Activated CD4-positive, CD25-positive, alpha-beta regulatory T cell treated with anti-CD3 and anti-CD28 coated beads, Interleukin-2, amount 50 U/mL, for 24 hours (primary cell): ENCODE measurements at regions not wholly inside any gene's neighbourhood (a gene's known extent, or its start where the extent isn't known, plus 50 kb on each side); places are given as distances from the start of the nearest gene placed in this dataset.
"Not testable (repeated sequence)": the region's sequence is repeated elsewhere in the genome, so short reads cannot be mapped to it uniquely, and the experiment has no call there.

Source experiments
- ATAC-seq, 2 donors: fragments of 150-1000 bp; cut with Tn5 transposase; one replicate each; pipeline ENCODE4 v1.10.0; 2021; ENCODE audit warnings: mild to moderate bottlenecking in 1 of 2, moderate library complexity in 1 of 2

GRCh38 chr12:73221398-73221797, 949.2 kb downstream of the TRHDE start:
- no peak for ATAC-seq

GRCh38 chr12:73221836-73222235, 949.7 kb downstream of the TRHDE start:
- ATAC-seq, result no peak

DNA sequence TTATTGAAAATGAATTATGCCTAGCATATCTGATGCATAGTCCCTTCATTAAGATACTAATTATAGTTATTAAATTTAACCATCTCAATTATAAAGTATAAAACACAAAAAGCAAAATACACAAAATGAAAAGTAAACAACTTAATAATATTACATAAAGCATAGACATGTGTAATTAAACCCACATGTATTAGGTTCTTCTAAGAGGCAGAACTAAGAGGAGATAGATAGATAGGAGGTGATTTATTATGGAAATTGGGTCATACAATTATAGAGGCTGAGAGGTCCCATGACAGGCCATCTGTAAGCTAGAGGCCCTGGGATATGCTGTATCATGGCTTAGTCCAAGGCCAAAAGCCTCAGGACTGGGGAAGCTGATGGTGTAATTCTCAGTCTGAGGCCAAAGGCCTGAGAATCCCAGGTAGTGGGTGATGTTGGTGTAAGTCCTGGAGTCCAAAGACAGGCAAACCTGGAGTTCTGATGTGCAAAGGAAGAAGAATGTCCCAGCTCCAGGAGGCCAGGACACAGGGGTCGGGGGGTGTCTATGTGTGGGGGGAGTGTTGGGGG, 953.3 kb downstream of the TRHDE start:
- ATAC-seq, result no peak

DNA sequence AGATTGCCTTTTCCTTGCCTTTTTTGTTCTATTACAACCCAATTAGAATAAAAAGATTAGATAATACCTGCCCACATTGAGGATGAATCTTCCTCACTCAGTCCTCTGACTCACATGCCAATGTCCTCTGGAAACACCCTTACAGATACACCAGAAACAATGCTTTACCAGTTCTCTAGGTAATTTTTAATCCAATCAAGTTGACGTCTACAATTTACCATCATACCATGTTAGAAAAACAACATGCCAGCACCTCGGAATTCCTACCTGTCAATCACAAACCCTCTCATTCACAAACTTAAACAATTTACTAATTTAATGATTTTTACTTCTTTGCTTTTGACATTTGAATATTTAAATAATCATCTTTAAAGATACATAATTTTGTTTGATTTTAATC, 953.8 kb downstream of the TRHDE start:
- no peak for ATAC-seq

DNA sequence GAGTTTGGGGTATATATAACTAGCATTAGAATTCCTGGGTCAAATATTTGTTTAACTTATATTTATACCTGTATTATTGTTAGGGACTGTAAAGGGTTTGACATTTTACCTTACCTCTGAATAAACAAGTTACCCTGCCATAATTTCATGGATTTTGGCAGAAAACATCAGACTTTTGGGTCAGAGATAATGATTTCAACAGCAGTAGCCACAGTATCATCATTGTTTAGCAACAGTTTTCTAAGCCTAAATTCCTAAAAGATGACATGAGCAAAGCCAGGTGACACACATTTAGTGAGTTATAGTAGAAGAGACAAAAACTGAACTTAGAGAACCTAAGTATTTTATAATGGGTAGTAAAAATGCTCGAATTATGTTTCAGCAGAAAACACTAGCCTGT, 954.4 kb downstream of the TRHDE start:
- ATAC-seq, result no peak

- ATAC-seq, result not testable (repeated sequence)
These were observed 956.7 kb downstream of the TRHDE start for GRCh38 chr12:73228828-73229227.

DNA sequence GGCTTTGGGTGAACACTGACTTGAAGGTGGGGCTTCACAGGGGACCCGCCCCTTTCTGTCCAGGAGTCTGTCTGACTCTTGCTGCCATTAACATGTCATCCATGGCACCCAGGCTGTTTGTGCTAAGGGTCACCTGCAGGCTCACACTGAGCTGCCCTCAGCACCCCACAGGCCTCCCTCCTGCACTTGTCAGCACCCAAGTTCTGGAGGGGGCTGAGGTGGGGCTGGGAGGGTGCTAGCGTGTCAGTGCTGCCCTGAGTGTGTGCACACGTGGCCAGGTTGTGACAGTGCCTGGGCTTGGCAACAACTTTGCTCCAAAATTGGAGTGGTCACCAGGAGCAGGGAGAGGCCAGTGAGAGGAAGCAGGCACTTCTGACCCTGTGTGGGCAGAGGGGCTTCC, 963.2 kb downstream of the TRHDE start:
- ATAC-seq, result no peak

DNA sequence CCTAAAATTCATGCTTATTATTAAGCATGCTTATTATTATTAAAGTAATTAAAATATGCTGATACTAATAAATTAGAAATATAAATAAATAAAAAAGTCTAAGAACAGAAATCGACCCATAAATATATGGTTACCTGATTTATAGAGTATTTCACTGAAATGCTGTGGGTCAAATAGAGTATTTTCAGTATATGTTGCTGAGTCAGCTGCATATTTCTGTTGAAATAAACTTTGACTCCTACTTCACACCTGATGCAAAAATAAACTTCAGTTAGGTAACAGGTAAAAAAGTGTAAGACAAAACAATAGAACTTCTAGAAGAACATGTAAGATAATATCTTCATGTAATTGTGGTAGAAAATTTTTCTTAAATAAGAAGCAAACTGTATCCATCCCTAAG, 967.9 kb downstream of the TRHDE start:
- no peak for ATAC-seq

DNA sequence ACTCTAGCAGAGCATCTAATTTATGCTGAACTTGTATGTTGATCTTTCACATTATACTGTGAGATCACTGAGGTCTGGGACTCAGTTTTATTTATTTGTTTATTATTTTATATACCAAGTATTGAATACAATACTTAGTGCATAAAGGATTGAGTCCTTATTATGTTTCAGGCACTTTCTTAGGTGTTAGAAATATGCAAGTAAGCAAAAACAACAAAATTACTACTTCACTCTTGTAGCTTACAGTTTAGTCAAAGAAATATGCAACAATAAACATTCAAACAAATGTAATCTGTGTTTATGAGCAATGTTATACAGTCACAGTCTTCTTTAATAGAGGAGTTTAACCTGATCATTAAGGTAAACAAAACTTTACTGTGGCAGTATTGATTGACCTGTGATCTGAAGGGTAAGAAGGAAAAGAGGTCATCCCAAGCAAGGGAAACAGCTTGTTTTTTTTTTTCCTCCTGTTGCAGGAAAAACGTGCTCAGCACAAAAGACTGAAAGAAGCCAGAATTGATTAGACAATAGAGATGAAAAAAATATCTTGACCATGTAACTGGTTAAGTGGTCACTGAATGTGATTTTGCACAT, 990.7 kb downstream of the TRHDE start:
- no peak for ATAC-seq

DNA sequence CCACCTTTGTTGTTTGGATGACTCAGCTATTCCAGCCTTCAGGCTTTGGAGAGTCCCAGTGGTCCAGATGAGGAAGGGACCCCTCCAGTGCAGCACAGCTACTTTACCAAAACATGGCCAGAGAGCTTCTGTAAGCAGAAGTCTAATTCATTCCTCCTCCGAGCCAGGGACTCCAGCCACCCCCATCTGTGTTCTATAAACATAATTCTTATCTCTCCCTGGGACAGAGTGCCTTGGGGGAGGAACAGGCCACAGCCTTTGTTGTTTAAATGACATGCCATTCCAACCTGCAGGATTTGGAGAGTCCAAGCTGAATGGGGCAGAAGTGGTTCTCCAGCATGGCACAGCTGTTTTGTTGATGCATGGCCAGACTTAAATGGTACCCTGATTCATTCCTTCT, 994.0 kb downstream of the TRHDE start:
- ATAC-seq, result no peak

- no peak for ATAC-seq
These were observed 1002.8 kb downstream of the TRHDE start for GRCh38 chr12:73274976-73275375.

- no peak for ATAC-seq
These were observed 1005.8 kb downstream of the TRHDE start for GRCh38 chr12:73277971-73278370.

DNA sequence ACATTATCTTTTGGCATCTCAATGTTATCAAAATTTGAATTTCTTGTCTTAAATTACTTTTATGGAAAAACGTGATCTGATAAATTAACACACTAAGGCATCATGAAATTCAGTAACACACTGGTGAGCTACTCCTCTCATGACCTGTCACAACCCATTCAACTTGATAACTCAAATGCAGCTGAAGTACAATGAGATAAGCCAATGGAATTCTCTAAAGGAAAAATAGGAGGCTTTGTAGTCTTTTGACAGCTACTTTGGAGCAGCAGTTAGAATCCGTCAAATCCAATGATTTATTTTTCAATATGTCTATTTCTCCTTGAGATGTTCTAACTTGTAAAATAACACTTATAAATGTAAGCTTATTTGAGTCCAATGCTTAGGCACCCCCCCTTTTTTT, 1029.4 kb downstream of the TRHDE start:
- no peak for ATAC-seq

- ATAC-seq, result no peak
These were observed 1035.1 kb downstream of the TRHDE start for GRCh38 chr12:73307260-73307659.

DNA sequence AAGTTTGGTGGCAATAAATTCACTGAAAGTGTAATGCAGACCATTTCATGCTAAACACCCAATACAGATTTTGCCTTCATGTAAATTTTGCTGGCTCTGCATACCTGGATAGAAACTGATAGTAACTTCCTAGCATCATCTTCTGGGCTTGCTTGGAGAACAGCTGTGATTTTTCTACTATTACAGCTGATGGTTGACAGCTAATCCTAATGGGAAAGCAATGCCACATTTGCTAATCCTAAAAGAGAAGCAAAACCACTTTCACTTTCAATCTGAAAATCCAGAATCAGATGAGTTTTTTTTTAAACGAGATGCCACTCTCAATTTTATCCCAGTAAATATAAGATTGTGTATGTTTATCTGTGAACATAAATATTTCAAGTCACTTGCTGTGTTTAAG, 1035.9 kb downstream of the TRHDE start:
- ATAC-seq, result no peak

DNA sequence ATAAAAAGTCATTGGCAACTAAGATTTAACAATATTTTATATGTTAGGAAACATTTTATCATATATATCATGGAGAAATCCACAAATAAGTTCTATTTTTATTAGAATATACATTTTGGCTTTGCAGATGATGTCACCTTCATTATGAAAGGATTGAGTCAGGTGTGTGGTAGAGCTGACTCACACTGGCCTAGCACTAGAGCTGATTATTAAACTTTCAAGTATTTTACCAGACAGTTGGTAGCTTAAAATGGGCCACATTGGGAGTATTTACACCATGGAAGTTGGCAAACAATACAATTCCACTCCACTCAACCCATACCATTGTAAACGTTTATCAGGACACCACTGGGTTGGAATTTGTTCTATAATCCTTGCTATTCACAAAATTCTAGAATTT, 1036.6 kb downstream of the TRHDE start:
- ATAC-seq, result no peak

DNA sequence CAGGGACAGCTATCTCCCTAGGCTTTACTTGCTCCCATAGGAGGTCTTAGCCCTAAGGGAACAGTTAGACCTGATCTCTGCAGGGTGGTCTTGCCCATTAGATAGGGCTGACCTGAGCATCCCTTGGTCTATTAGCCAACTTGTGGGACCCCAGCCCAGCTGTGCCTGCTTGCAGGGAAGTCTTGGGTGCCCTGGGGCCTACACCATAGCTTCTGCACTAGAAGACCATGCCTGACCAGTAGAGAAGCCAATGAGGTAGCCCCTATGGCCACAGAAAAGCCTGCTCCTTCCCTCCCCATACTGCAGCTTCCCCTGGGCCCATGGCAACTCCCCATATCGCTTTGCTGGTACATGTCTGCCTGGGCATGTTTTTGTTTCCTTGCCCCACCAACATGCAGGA, 1049.1 kb downstream of the TRHDE start:
- no peak for ATAC-seq

- no peak for ATAC-seq
These were observed 1049.6 kb downstream of the TRHDE start for GRCh38 chr12:73321776-73322175.

DNA sequence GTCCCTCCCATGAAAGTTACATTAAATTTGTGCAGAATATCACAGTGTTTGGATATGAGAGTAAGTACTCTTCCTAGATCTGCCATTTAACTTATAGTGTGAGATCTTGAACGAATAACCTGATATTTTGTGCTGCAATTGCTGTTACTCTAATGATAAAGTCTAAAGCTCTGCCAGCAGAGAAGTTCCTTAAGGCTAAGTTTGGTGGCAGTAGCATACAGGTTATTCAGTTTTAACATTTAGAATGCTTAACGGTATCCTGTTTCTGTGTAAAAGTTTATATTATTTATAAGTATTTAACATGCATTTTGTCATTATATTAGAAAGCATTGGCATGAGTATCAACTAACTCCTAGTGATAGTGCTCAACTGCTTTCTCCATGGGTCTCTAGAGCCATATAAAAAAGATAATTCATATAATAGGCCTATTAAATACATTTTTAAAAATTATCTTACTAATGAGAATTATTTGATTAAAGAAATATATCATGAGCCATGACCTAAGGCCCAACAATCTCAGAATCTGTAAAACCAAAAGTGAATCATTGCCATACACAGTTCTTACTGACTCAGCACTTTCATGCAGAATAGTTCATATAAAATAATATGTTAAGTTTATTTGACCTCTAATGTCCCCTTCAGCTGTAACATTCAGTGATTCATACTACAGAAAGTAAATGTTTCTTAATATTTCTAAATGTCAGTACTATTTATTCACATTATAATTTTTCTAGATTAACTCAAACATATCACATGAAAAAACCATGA, 1058.6 kb downstream of the TRHDE start:
- no peak for ATAC-seq

- ATAC-seq, result no peak
These were observed 1069.5 kb downstream of the TRHDE start for GRCh38 chr12:73341559-73342247.

DNA sequence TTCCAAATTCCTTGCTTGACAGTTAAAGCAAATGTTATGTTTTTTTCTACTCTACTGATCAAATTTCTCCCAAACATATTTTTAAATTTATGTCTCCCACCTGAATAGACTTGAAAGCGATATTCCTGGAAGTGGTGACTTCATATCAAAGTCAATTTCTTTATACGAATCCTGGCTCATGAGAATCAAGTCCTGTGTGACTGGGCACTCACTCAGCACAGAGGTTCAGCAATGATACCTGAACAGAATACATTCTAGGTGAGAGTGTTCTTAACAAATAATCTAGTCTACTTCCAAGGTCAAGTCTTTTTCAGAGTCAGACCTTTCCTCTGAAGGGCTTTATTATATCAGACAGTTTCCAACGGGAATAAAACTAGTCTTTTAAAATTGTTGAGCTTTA, 1070.6 kb downstream of the TRHDE start:
- no peak for ATAC-seq

DNA sequence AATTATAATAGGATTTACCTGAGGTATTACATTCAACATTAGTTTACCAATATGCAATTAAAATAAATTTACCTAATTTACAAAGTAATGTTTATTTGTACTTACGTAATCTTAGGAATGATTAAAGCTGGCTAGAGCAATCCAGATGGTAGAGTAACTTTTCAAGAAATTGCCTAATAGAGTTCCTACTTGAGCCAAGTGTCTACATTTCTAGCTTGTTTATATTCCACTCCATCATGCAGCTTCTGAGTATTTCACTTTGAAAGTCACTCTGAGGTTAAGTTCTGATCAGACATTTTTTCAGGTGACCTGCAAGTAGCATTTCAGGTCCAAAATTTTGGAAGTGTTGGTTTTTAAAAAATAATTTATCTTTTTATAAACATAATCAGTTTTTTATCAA, 1080.7 kb downstream of the TRHDE start:
- ATAC-seq, result no peak

- ATAC-seq, result no peak
These were observed 1089.1 kb downstream of the TRHDE start for GRCh38 chr12:73361156-73361863.
